SKM-1 treated with dmso at 0.1 percent for 144 hours (cell line): ENCODE measurements at regions not wholly inside any gene's neighbourhood (a gene's known extent, or its start where the extent isn't known, plus 50 kb on each side); places are given as distances from the start of the nearest gene placed in this dataset.

Experiments
- DNase-seq: peaks from one replicate; lab custom pipeline; 2025; ENCODE audit not compliant: unreplicated experiment; lab: John Stamatoyannopoulos, UW

GRCh38 chr1:216925962-216926625 lies 202.9 kb upstream of the ESRRG start:
- DNase-seq = no peak

GRCh38 chr1:216924732-216925131 lies 201.5 kb upstream of the ESRRG start:
- no peak for DNase-seq

GRCh38 chr1:216923601-216924000 lies 200.4 kb upstream of the ESRRG start:
- DNase-seq = no peak

GRCh38 chr1:216922406-216922805 lies 199.2 kb upstream of the ESRRG start:
- no peak for DNase-seq

GRCh38 chr1:216921866-216922265 lies 198.6 kb upstream of the ESRRG start:
- no peak for DNase-seq

GRCh38 chr1:216919060-216919970 lies 196.1 kb upstream of the ESRRG start:
- no peak for DNase-seq

- DNase-seq = no peak
Observed at GRCh38 chr1:216916890-216917438, 193.7 kb upstream of the ESRRG start.

- peak; percentile 90 for DNase-seq
Observed at GRCh38 chr1:216914974-216915373, 191.7 kb upstream of the ESRRG start.

GRCh38 chr1:216913976-216914375 lies 190.7 kb upstream of the ESRRG start:
- DNase-seq = no peak

- no peak for DNase-seq
Observed at GRCh38 chr1:216910081-216910840, 187.0 kb upstream of the ESRRG start.

GRCh38 chr1:216908126-216908525 lies 184.9 kb upstream of the ESRRG start:
- no peak for DNase-seq

GRCh38 chr1:216907100-216907499 lies 183.9 kb upstream of the ESRRG start:
- DNase-seq = no peak

GRCh38 chr1:216905781-216906180 lies 182.6 kb upstream of the ESRRG start:
- DNase-seq = no peak

GRCh38 chr1:216905137-216905536 lies 181.9 kb upstream of the ESRRG start:
- DNase-seq = no peak

GRCh38 chr1:216904471-216904870 lies 181.2 kb upstream of the ESRRG start:
- no peak for DNase-seq

- DNase-seq = no peak
Observed at GRCh38 chr1:216903382-216903740, 180.1 kb upstream of the ESRRG start.

GRCh38 chr1:216902669-216903381 lies 179.6 kb upstream of the ESRRG start:
- DNase-seq = no peak

- no peak for DNase-seq
Observed at GRCh38 chr1:216900116-216900620, 176.9 kb upstream of the ESRRG start.

- DNase-seq = no peak
Observed at GRCh38 chr1:216898801-216899200, 175.6 kb upstream of the ESRRG start.

- DNase-seq = no peak
Observed at GRCh38 chr1:216896146-216896545, 172.9 kb upstream of the ESRRG start.

- no peak for DNase-seq
Observed at GRCh38 chr1:216894494-216894893, 171.3 kb upstream of the ESRRG start.
